HG03571 (cell line): ENCODE measurements at regions not wholly inside any gene's neighbourhood (a gene's known extent, or its start where the extent isn't known, plus 50 kb on each side); places are given as distances from the start of the nearest gene placed in this dataset.
"Not testable (repeated sequence)": the region's sequence is repeated elsewhere in the genome, so short reads cannot be mapped to it uniquely, and the experiment has no call there.

Source experiments
- ATAC-seq: cut with Tn5 transposase; IDR thresholded peaks from one replicate; pipeline ENCODE4 v1.9.1; 2021; ENCODE audit not compliant: unreplicated experiment

DNA sequence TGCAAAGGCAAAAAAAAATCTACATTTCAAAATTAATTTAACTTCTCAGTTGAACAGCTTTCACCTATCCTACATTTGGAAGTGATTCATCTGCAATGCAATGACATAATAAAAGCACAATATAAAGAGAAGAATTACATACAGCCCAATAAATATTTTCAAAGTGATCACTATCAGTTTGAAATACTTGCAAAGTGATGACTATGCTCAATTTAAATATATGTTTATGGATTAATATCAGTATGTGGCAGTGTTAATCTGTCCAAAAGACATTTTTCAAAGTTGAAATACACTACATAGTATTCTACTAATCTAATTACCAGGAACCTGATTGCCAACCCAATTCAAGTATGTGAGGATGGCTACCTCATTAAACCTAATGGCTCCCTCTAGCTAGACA lies 460.7 kb upstream of the ATXN7L3B start:
- no peak for ATAC-seq

DNA sequence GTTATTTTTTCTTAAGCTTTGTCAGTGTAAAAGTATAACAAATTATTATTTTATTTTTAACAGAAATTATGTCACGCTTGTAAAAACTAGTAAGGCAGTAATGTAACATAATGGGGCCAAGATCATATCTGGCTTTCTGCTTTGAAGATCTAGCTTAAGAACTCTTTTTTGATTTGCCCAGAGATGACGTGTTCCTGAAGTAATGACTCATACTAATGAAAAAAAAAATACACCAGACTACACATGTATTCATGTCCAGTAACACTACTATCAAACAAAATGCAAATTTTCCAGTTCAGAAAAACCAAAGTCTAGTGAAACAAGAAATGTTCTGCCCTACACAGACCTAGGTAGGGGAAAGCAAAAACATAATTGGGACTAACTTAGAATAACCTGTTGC lies 432.2 kb upstream of the ATXN7L3B start:
- no peak for ATAC-seq

DNA sequence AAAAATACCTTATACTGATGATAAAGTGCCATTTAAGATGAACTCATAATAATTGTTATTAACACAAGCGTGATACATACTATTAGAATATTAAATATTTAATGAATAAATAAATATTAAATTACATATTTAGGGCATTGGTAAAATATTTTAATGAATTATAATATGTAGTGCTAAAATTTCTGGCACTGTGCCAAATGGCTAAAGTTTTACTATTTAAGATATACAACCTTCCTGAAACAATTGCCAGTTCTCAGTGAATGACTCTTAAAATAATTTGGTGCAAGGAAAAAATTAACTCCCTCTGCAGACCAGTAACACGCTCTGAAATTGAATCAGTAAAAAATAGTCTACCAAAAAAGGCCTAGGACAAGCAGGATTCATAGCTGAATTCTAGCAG lies 428.9 kb upstream of the ATXN7L3B start:
- ATAC-seq: no peak

DNA sequence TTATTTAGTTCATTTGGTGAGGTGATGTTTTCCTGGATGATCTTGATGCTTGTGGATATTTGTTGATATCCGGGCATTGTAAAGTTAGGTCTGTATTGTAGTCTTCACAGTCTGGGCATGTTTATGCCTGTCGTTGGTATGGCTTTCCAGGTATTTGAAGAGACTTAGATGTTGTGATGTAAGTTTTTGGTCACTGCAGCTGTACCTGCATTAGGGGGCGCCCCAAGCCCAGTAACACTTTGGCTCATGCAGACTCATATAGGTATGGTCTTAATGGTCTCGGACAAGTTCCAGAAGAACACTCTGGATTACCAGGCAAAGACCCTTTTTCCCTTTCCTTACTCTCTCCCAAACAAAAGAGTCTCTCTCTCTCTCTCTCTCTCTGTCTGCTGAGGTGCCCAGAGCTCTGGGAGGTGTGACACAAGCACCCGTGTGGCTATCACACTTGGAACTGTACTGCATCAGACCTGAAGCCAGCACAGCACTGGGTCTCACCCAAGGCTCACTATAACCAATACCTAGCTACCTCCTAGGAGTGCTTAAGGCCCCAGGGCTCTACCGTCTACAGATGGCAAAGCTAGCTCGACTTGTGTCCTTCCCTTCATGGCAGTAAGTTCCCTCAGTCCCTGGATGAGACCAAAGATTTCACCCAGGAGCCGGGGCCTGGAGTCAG lies 425.8 kb upstream of the ATXN7L3B start:
- ATAC-seq: no peak

DNA sequence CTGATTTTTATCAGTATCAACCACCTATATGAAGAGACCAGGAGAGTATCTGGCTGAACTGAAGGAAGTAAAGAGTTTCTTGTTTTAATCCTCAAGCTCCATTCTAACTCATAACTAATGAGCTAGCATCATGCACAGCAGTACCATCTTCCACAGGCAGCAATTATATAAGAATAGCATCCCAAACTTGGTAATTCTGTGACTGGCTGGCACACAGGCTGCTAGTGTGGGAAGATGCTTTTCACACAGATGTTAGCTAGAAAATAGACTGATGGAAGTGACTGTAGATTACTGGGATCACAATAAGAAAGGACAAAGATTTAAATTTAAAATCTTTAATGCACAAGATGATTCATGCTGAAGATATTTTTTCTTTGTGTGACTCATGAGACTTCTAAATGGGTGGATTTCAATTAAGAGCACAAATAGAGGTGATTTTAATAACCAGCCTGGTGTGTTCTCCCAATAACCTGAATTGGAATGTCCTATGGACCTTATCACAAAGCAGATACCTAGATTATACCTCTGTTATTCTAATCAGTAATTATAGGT lies 417.7 kb upstream of the ATXN7L3B start:
- no peak for ATAC-seq

DNA sequence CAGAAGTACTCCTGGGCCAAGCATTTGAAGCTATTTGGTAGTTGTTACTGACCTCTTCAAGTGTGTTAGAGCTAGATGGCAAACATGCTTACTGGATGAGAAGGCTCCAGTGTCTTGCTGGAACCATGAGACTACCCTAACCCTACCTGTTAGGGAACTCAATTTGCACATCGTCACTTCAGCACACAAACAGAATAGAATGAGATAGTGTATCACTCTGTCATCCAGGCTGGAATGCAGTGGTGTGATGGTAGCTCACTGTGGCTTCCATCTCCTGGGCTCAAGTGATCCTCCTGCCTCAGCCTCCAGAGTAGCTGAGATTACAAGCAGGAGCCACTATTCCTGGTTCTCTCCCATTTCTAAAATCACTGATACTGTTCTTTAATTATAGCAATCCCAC lies 417.0 kb upstream of the ATXN7L3B start:
- ATAC-seq: no peak

DNA sequence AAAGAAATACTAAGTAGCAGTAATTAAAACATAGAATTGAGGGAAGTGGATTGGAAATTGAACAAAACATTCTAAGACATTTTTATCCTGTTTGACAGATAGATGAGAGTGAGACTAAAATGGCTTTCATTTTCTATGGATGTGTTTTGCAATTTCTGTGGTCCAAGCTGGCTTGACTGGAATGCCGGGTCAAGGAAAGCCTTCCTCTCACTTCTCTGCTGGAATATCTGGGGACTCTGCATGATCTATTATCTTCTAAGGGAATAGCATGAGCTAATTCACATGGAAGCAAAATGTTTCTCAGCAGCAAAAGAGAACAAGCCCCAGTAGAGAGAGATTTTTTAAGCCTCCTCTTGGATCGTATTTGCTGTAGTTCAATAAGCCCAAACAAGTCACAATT lies 407.9 kb upstream of the ATXN7L3B start:
- ATAC-seq: no peak

DNA sequence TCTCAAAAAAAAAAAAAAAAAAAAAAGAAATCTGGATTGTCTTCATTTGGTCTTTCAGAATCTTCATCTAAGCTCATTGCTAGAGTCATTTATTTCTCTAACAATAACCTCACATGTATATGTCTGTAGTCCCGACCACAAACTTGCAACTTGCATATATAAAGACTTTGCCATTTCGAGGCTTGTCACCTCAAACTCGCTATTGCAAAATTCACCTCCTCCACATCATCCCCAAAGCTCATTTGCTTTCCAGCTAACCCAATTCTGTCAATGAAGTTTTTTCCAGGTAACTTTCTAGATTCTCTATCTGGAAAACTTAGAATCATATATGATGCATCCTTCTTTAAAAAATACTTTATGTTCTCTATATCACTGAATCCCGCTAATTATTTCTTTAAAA lies 393.2 kb upstream of the ATXN7L3B start:
- ATAC-seq: no peak

DNA sequence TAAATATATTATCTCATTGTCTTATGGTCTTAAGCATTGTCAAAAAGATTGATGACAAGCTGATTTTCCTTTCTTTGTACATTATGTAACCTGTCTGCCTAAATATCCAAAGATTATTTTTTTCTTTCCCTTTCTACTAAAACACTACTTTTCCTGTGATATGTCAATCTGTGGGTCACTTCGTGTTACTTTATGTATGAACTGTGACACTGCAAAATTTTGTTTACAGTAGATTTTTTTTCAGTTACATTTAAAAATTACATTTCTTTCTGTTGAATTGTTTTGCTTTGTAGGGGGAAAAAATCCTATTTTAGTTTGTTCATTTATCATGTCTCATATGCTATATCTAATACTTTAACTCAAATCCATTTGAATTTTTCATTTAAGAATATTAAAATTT lies 392.3 kb upstream of the ATXN7L3B start:
- no peak for ATAC-seq

DNA sequence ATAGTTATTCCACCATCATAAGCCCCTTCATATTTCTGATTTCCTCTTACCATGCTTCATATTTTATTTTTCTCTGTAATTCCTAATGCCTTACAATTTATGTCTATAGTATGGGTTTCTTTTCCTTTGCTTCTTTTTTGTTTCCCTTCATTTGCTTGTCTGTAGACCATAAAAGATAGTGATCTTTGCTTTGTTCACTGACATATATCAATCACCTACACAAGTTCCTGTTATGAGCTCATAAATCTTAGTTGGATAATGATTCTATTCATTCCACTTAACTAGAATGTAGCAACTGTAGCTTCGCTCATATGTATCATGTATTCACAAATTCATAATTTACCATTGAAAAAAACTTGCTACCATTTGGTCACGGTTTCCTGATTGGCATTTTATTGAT lies 388.8 kb upstream of the ATXN7L3B start:
- ATAC-seq: no peak

DNA sequence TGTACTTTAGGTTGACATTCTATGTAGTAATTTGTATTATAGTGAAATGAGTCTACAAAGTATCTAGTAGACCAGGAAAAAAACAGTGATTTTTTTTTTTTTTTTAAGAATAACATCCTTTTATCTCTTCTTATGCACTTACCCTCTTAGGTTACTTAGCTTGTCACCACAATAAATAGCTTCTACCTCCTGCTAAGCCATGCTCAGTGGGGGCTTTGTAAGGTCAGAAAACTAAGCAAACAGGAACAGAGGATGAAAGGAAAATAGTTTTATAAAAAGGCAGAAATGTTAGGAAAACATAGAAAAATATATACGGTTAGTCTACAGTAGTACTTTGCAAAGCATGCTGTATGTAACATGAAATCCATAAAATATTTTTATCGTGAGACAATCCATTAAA lies 385.3 kb upstream of the ATXN7L3B start:
- no peak for ATAC-seq

DNA sequence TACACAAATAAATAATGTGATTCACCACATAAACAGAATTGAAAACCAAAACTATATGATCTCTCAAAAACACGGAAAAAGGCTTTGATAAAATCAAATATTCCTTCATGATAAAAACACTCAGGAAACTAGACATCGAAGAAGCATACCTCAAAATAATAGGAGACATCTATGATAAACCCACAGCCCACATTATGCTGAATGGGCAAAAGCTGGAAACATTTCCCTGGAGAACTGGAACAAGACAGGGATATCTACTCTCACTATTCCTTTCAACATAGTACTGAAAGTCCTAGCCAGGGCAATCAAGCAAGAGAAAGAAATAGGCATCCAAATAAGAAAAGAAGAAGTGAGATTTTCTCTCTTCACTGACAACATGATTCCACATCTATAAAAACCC lies 371.5 kb upstream of the ATXN7L3B start:
- no peak for ATAC-seq

DNA sequence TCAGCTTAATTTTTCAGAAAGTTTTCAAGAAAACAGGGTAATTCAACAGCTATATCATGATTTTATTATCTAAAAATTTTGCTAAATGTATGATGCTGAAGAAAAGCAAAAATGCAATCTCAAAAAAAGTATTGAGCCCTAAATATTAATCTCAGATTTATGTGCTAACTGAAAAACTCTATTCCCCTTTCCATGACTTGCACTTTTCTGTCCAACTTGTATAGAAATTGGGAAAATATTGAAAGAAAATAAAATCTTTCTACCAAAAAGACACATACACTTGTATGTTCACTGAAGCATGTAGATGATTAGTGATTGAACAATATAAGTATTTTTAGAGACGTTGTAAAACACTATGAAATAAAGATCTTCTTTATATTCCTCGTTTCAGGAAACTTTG lies 368.0 kb upstream of the ATXN7L3B start:
- ATAC-seq: no peak

DNA sequence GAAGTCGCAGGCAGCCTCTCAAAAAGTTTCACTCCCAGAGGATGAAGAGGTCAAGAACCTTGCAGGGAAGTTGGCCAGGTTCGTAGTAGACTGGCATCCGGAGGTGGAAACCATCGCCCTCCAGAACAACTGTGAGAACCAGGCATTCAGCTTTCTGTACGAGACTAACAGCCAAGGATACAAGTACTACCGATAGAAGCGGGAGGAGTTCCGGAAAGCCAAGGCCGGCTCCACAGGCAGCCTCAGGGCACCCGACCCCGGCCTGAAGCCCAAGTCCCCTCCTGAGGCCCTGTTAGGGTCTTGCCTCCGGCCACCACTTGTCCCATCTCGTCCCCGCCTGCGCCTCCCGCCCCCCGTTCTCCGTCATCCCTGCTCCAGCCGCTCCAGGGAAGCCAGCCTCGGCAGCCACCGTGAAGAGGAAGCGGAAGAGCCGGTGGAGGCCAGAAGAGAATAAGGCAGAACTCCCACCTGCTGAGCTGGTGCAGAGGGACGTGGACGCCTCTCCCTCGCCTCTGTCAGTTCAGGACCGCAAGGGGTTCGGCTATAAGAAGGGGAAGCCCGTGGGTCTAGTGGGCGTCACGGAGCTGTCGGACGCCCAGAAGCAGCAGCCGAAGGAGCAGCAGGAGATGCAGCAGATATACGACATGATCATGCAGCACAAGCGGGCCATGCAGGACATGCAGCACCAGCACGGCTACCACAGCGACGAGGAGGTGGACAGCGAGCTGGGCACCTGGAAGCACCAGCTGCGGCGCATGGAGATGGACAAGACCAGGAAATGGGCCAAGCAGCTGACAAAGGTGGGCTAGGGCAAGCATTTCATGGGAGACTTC lies 366.8 kb upstream of the ATXN7L3B start:
- no peak for ATAC-seq

DNA sequence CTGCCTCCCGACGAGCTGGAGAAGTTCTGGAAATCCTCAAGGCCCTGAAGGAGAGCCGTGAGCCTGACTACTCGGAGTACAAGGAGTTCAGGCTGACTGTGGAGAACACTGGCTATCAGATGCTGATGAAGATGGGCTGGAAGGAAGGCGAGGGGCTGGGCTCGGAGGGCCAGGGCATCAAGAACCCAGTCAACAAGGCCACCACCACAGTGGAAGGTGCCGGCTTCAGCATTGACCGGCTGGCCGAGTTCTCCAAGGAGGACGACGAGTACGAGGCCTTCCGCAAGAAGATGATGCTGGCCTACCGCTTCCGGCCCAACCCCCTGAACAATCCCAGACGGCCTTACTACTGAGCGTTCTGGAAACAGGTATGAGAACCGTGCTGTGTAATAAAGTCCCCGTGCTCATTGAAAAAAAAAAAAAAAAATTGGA lies 366.1 kb upstream of the ATXN7L3B start:
- ATAC-seq: no peak

DNA sequence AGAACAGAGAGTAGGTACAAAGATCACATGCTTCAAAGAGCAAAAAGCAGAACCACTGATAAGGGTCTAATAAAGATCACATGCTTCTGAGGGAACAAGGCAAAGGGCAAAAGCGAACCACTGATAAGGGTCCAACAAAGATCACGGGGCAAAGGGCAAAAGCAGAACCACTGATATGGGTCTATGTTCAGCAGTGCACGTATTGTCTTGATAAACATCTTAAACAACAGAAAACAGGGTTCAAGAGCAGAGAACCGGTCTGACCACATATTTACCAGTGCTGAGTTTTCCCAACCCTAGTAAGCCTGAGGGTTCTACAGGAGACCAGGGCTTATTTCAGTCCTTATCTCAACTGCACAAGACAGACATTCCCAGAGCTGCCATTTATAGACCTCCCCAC lies 362.7 kb upstream of the ATXN7L3B start:
- not testable (repeated sequence) for ATAC-seq

DNA sequence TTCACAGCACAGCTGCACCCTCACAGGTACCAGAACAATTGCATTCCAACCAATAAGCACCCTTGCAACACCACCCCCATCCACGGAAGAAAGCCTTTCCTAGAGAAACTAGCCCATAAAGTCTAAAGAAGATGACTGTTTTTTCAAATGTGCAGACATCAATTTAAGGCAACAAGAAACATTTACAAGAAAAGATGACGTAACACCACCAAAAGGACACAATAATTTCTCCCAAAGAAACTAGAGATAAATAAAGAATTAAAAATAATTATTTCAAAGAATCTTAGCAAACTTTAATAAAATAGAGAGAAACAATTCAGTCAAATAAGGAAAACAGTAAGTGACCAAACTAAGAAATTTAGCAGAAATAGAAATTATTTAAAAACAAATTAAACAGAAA lies 352.3 kb upstream of the ATXN7L3B start:
- ATAC-seq: no peak

DNA sequence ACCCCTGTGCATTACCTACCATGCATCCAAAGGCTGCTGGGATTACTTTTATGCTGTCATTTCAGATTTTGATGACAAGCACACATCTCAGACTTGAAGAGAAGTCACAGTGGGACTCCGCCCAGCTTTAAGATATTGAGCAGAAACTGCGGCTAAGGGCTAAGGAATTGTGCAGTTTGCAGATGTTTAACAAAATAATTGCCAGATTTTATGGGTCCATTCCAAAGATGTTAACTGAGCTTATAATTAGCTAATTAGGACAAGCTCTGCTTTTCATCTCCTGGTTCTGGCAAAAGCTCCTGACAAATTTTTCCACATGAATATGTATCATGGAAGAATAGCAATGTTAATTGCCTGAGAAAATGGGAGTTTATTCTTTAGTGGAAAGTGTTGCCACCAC lies 344.4 kb upstream of the ATXN7L3B start:
- ATAC-seq: no peak

DNA sequence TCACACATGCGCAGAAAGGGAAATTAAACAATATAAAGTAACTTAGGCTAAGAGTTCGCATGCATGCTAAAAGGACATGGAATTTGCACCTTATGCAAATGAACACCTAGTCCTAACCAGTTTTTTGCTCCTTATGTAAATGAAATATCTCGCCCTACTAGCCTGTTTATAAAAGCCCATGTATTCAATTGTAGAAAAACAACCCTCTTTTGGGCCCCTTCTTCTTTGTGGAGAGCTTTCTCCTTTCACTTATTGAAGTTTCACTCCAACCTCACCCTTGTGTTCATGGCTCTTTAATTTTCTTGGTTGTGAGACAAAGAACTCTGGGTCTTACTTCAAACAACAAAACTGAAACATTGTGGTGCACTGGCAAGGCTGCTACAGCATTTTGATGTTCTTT lies 333.4 kb upstream of the ATXN7L3B start:
- no peak for ATAC-seq

DNA sequence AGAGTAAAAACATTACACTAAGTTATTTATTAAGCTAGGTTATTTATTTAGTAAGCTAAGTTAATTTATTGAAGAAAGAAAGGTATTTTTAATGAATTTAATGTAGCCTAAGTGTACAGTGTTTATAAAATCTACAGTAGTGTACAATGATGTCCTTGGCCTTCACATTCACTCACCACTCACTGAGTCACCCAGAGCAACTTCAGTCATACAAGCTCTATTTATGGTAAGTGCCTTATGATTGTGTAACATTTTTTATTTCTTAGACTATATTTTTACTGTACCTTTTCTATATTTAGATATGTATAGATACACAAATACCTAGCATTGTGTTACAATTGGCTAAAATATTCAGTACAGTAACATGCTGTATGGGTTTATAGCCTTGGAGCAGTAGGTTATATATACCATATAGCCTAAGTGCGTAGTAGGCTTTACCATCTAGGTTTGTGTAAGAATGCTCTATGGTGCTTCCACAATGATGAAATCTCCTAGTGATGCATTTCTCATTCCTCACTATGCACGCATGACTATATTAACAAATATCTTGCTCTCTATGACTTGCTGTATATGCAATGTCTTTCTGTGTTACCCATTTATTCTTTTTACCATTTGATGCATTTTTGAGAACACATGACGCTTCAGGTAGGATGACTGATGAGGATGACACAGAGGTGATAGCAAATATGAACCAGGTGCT lies 309.6 kb upstream of the ATXN7L3B start:
- no peak for ATAC-seq

DNA sequence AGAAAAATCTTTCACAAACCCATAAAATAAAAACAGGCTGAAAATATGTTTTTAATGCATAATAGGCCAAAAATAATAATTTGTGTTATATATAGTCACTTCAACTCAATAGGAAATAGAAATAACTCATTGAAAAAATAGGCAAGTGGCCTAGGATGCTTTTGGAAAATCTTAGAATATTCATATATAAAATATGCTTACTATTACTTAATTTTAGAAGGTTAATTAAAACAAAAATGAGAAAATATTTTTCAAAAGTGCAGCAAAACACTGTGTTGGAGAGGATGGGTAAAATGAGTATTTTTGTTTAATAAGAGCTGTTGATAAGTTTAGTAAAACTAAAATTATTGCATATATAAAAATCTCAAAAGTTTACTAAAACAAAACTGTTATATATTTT lies 308.0 kb upstream of the ATXN7L3B start:
- ATAC-seq: no peak

DNA sequence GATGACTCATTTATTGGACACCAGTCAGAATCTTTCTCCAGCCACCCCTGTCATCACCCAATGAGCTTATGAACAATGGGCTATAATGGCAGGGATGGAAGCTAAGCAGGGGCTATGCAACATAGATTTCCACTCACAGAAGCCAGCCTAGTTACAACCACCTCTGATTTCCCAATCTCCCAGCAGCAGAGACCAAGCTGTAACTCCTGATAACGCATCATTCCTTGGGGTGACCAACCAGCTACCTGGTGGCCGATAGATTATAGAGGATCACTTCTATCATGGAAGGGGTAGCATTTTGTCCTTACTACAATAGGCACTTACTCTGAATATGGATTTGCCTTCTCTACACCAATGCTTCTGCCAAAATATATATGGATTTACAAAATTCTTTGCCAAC lies 302.3 kb upstream of the ATXN7L3B start:
- ATAC-seq: no peak
